ENCODE measurements at regions not wholly inside any gene's neighbourhood (a gene's known extent, or its start where the extent isn't known, plus 50 kb on each side); places are given as distances from the start of the nearest gene placed in this dataset.
"Not testable (repeated sequence)": the region's sequence is repeated elsewhere in the genome, so short reads cannot be mapped to it uniquely, and the experiment has no call there.

DNA sequence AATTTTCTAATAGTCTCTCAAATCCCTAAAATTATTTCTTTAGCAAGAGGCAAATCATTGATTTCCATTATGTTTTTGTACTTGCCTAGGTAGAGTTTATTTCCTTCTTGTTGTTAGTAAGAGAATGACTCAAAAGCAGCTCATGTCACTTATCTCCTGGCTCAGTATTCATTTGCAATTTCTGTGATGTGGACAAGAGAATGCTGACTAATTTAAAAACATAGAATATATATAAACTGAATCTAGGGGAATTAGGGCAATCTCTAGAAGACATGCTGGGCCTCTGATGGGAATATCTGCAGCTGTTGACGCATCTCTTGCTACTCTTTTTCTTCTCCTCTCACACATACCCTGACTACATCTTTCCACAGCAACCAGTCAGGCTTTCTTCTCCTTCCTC is 130.8 kb upstream of the PRKD1 start:
- intact Hi-C loops (cut with DNase I) = no loop called here
- no peak for DNase-seq
- no peak for ATAC-seq

DNA sequence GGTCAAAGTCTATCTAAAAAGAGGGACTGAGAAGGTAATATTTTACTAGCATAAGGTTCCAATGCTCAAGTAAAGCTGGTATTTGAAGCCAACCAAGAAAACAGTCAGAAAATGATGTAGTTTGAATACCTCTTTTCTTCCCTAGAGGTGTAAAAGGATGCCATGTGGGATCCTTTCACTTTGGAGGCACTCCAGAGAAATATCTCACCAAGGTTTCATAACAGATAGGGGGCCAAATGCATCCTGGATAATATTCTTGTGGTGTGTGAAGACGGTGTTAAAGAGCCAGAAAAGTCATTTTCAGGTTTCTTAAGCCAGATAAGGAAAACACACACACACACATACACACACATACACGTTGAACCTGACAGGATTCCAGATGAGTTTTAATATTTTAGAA is 136.1 kb upstream of the PRKD1 start:
- DNase-seq (no peak), ATAC-seq (no peak)
- intact Hi-C loops (cut with DNase I) = no loop called here

DNA sequence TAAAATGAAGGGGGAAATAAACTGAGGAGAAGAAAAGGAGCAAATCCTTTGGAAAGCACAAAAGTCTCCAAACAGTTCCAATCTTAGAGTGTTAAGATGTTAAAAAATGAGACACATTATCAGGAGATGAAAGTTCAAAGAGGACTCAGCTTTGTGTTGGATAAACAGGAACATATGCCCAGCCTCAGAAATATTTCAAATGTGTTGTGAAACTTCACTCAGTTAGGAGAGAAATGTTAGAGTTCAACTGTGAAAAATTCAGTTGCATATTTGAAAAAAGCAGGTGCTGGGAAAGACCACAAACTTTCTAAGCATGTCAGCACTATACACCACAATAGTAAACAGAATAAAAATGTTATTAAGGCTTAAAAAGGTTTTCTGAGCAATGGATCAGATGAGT is 136.8 kb upstream of the PRKD1 start:
- intact Hi-C loops (cut with DNase I) = no loop called here
- ATAC-seq (peak in 1 of 2 donors; percentile 26), DNase-seq (no peak)

DNA sequence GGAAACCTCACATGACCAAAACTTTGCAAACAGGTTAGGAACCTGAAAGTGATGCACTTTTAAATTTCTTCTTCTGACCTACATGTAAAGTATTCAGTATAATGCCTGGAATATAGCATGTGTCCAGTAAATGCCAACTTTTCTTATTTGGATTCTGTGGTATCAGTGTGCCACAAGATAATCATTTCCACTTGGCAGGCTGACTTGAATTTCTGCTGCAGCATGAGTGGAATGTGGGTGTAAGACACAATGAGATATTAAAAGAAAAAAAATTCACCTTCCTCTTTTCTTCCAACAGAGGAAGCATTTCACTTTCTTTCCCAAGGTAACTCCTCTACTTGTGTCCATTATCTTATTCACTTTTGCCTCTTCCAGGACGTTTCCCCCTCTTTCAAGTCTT is 141.9 kb upstream of the PRKD1 start:
- ATAC-seq = no peak
- no peak for DNase-seq
- intact Hi-C loops (cut with DNase I) = no loop called here

DNA sequence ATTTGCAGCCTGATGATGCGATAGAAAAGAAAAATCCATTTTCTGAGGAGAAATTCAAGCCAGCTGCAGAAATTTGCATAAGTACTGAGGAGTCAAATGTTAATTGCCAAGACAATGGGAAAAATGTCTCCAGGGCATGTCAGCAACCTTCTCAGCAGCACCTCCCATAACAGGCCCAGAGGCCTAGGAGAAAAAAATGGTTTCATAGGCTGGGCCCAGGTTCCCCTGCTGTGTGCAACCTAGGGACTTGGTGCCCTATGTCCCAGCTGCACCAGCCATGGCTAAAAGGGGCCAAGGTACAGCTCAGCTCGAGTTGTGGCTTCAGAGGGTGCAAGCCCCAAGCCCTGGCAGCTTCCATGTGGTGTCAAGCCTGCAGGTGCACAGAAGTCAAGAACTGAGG is 144.8 kb upstream of the PRKD1 start:
- DNase-seq; ATAC-seq; intact Hi-C loops (cut with DNase I): not testable (repeated sequence)

DNA sequence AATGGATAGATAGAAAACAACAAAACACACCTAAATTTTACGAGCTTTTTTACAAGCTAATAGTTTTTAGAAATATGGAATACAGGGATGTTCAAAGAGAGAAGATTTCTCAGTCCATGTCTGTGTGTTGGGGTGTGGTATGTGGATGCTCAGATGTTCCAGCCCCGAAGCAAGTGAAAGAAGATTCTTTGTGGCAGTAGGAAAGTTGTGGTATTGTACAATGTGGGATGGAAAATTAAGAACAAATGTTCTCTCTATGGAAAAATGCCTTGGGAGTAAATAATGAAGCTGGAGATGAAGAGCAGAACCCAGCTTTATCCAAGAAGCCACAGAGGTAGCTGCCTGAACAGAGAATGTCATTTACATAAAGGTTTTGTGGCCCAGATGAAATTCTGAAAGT is 150.3 kb upstream of the PRKD1 start:
- DNase-seq (no peak), ATAC-seq (no peak)
- intact Hi-C loops (cut with DNase I) = no loop called here

DNA sequence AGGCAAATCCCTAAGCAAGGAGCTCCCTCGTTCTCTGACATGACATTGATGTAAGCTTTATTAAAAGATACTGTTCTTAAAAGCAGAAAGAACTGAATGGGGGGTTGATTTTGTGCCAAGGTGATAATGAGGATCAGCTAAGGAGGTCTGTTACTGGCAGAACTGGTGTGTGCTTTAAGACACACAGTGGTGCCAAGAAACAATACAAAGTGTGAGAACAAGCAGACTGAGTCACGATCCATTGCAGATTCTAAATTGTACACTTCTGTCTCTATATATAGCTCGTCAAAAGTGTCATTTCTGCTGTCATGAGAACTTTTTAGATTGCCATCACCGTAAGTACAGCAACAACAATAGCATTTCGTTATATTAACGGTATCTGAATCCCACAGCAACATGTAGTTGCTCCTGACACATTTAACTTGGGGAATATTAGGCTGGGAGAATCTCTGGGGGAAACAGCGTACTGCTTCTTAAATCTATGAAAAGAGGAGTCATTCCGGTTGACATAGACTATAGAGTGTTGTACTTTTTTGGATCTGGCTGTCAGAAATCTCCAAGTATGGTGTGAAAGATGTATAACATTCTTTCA is 151.3 kb upstream of the PRKD1 start:
- ATAC-seq (no peak), DNase-seq (no peak)
- intact Hi-C loops (cut with DNase I) = no loop called here

DNA sequence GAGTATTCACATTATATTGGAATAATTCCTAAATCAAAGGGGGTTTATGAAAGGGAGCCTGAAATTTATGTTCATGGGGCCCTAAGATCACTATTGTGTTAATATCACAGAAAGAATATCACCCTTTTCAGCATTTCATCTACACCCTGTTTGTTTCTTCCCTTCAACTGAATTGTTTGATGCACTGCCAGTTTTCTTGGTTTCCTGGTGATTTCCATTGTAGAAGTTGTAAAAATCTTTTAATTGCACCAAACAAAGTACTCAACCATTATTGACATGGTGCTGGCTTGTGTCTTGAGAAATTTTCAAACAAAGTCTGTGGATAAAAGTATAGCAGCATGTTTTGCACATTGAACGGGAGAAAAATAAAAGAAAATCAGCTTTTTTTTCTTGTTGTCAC is 154.8 kb upstream of the PRKD1 start:
- ATAC-seq (no peak), DNase-seq (no peak)
- intact Hi-C loops (cut with DNase I) = no loop called here

DNA sequence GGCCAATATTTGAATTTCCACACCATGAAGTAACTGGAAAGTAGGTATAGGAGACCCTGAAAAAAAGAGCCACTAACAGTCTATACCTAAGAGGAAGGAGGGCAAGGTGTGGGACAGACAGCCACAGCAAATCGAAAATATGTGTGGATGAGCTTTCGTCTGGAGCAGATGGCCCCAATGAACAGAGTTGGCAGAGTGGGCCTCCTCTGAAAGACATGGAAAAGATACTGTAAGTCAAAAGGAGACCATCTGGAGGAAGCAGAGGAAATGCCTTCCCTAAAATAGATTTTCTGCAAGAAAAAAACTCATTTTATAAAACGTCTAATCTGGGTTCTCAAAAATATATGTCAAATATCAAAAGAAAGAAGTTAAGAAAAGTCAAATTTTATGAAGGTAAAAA is 157.2 kb upstream of the PRKD1 start:
- intact Hi-C loops (cut with DNase I) = no loop called here
- ATAC-seq (no peak), DNase-seq (no peak)

DNA sequence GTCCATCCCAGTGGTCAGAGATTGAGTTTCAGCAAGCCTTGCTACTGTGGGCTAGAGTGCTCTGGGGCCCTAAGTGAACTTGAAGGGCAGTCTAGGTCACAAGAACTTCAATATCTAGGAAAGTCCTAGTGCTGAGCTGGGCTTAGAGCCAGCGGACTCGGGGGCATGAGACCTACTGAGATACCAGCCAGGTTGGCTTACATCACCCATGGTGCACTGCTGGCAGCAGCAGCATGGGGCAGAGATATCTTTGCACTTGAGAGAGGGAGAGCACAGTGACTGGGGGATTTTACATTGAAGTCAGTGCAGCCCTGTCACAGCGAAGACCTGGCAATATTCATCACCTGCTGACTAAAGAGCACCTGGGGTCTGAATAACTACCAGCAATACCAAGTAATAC is 158.3 kb upstream of the PRKD1 start:
- intact Hi-C loops (cut with DNase I) = no loop called here
- DNase-seq (no peak), ATAC-seq (no peak)

DNA sequence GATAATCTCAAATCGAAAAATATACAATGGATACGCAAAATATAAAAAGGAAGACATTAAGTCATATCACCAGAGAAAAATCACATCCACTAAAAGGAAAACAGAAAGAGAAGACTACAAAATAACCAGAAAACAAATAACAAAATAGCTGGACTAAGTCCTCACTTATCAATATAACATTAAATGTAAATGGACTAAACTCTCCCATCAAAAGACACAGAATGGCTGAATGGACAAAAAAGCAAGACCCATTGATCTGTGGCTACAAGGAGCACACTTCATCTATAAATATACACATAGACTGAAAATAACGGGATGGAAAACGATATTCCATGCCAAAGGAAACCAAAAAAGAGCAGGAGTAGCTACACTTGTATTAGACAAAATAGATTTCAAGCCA is 161.0 kb upstream of the PRKD1 start:
- no peak for ATAC-seq
- intact Hi-C loops (cut with DNase I) = no loop called here
- no peak for DNase-seq

DNA sequence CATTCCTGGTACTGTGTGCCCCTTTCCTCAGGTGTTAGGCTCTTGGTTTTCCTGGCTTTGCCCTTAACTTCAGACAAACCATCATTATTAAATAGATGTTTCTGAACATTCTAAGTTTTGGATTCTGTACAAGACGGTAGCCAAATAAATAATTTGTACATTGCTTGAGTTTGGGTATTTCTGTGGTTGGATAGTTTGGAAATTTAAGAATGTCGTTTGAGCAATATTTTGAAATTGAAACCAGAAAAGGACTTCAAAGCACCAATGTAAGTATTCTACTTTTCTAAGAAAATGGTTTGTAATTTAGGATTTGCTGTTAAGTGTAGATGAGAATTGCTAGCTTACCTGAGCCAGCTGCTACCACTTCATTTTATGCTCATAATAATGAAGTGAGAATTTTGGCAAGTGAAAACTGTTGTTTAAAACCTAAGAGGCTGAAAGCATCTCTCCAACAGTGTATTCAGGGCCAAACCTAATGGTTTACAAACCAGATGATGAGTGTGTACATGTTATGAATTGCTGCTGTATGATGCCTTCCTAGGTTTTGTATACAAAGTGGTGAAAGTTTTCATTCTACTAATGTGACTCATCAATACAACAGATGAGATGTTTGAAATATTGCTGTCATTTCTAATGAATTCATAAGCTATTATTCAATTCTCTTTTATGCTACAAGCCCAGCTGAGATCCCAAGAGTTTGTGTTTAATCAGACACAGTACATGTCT is 181.5 kb upstream of the PRKD1 start:
- no peak for DNase-seq
- intact Hi-C loops (cut with DNase I) = no loop called here

DNA sequence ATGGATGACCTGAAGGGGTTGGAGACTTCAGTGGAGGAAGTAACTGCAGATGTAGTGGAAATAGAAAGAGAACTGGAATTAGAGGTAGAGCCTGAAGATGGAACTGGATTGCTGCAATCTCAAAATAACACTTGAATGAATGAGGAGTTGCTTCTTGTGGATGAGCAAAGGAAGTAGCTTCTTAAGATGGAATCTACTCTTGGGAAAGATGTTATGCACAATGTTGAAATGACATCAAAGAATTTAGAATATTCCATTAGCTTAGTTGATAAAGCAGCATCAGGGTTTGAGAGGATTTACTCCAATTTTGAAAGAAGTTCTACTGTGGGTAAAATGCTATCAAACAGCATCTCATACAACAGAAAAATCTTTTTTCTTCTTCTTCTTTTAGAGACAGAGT is 186.4 kb upstream of the PRKD1 start:
- intact Hi-C loops (cut with DNase I) = no loop called here
- DNase-seq (no peak), ATAC-seq (no peak)

More for the DNA sequence above, 181.5 kb upstream of the PRKD1 start:
- no peak for ATAC-seq

DNA sequence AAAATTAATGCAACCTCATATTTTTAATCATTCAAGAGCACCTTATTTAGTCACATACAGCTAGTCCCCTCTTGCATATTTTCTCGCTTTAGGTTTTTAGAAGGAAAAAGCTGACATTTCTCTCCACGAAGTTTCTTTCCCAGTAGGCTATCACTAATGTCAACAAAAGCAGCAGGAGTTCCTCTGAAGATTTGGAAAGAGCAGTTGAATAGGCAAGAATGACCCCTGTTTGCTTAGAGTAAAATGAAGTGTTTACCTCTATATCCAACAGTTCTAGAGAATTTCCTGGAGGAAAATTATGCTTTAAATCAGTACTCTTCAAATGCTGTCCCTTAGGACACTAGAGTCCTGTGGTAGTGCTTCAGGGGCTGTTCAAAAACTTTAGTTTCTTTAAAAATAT is 188.1 kb upstream of the PRKD1 start:
- no peak for DNase-seq
- intact Hi-C loops (cut with DNase I) = no loop called here
- no peak for ATAC-seq

DNA sequence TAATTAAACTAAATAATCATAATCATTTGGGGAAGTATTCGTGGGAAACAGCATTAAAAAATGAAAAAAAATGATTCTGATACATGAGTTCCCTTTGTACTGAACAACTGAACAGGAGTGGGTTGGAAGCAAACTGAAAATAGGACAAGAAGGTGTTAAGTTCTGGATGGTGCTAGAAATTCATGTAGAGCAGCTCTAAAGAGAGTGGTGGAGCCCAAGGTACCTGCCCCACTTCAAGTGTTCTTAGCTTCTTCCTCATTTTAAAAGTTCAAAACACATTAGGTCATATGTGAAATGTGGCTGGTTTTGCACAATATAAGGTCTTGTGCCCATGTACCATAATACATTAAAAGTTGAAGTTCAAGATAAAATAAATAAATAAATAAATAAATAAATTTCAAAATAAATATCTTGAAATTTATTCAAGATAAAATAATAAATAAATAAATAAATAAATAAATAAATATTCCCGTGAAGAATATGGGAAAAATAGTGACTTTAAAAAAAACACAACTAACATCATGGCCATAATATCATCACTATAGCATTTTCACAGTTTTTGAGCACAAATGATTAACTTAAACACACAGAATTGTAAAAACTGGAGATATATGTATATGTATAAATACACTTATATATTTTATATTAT is 191.5 kb upstream of the PRKD1 start:
- intact Hi-C loops (cut with DNase I) = no loop called here
- no peak for DNase-seq

DNA sequence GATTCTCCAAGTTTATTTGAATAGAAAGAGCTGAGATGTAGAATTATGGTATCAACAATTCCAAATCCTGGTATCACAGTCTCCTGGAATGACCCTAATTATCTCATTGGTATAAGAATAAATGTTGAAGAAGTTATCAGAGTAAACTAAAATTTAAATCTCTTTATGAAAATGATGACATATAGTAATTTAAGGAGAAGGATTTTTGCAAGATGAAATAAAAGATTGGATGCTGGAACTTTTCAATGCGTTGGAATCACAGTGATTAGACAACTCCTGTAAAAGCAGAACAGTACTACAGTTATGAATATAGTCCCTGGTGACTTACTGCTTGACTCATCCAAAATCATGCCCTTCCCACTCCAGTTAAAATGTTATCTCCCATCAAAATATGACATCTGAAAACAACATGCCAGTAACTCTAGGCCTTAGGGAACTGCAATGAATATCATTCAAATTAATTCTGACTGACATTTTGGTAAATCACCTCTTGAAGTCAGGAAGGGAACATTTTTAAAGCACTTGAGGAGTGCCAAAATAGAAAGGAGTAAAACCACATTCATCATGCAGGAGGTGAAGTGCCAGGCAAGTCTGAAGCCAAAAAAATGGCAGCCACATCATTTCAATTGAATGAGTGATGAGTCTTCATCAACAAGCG is 197.8 kb upstream of the PRKD1 start:
- intact Hi-C loops (cut with DNase I) = no loop called here
- ATAC-seq = peak in 1 of 2 donors; percentile 74
- no peak for DNase-seq

More for the DNA sequence above, 191.5 kb upstream of the PRKD1 start:
- ATAC-seq = no peak

DNA sequence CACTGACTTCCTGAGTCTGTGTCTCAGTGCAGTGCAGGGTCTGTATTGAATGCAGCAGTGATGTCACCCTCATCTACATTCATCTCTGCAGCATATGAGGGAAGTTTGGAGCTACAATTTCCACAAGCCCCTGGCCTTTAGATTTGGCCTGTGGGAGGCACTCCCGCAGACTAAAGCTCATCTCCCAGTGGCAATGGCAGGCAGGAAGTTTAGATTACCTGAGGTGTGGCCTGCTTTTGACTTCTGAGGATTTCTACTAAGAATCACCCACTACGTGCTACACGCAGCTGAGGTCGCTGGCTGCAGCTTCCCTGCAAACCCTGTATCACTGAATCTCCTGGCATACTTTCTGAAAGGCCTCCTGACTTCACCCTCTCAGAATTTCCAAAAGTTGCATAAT is 202.2 kb upstream of the PRKD1 start:
- DNase-seq (no peak), ATAC-seq (no peak)
- intact Hi-C loops (cut with DNase I) = no loop called here

DNA sequence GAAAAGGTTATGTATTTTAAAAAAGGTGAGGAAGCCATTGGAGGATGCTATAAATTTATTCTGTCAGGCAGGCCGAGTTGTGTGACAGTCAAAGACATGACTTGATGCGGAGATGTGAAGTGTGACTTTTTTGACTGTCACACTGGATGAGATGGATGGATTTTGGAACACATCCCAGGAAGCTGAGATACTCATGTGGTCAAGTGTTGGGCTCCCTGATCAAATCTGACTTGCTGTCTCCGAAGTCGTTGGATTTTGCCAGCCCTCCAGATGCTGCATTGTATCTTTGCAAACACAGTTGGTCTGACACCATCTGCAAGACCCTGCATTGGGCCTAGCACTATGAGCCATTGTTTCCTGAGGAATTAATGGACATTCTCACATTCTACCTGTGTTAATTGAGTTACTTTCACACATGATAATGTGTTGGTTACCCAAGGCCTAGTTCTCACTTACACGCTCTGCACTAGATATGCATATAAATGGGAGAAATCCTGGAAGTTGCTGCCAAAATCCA is 204.0 kb upstream of the PRKD1 start:
- ATAC-seq (no peak), DNase-seq (no peak)

DNA sequence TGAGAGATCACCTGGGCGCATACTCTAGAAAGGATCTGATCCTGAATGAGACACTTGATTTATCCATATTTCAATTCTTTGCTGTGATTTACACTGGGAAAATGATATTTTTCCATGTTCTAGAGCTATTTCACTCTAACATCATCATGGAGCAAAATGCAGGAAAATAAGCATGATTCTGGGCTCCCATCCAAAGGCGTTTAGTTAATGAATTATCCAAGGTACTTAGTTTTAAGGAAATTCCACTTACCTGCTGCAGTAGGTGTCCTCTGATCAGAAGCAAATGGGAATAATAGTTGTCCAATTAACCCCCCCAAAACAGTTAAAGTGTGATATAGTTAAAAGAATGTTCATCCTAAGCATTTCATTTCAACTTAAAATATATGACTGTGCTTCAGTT is 204.5 kb upstream of the PRKD1 start:
- intact Hi-C loops (cut with DNase I) = no loop called here

More for the DNA sequence above, 204.0 kb upstream of the PRKD1 start:
- intact Hi-C loops (cut with DNase I) = no loop called here

DNA sequence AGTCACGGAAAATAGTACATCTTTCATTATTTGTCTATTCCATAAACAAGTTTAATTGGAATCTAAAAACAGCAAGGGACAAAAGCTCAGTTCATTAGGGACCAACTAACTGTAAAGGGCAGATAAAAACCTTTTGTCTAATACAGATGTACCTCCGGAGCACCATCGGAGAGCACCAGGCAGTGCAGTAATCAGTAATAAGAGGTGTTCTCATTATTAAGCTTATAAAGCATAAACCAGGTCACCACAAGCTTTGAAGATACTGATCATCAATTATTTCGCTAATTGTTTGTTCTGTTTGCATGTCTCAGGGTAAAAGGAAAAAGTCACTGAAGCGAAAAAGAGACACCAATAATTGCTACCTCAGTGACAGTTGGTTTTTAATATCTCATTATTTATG is 207.3 kb upstream of the PRKD1 start:
- ATAC-seq = no peak
- intact Hi-C loops (cut with DNase I) = no loop called here
- no peak for DNase-seq

More for the DNA sequence above, 204.5 kb upstream of the PRKD1 start:
- ATAC-seq (no peak), DNase-seq (no peak)
